ENCODE measurements at regions not wholly inside any gene's neighbourhood (a gene's known extent, or its start where the extent isn't known, plus 50 kb on each side); places are given as distances from the start of the nearest gene placed in this dataset.

- no TSS peak for BruUV-seq (replicated peaks)
- H3K4me1 ChIP-seq (ENCODE audit: insufficient read depth, low read length), result no peaks in the 10 kb centered on the region
- intact Hi-C loops (cut with micrococcal nuclease; ENCODE audit: unreplicated experiment), result no loop called here
- H3K9ac ChIP-seq (ENCODE audit: insufficient read depth, low read depth, low read length), result no peak overlapping the region
- no peak overlapping the region for H3K27ac ChIP-seq (ENCODE audit: extremely low read length, insufficient read depth, low read length)
- H3K9me3 ChIP-seq (ENCODE audit: low read length), result no peaks in the 10 kb centered on the region
- 1% methylated on average over 4 of the region's 4 CpGs for WGBS (ENCODE audit: low lambda C conversion rate)
- FAIRE-seq, result no peak
- H4K20me1 ChIP-seq (ENCODE audit: insufficient read depth, low read length), result no peaks in the 10 kb centered on the region
- no peaks in the 10 kb centered on the region for H3K79me2 ChIP-seq (ENCODE audit: insufficient read depth, low read length)
- no peak for ATAC-seq
- no peak overlapping the region for H2AFZ ChIP-seq (ENCODE audit: low read length)
- no peaks in the 10 kb centered on the region for H3K27me3 ChIP-seq (ENCODE audit: control insufficient read depth in 1 of 2, insufficient read depth in 2 of 2, low read length in 2 of 2)
- no peaks in the 10 kb centered on the region for H3K36me3 ChIP-seq (replicated peaks in 1 of 2; ENCODE audit: control insufficient read depth in 1 of 2, insufficient read depth in 2 of 2, low read length in 2 of 2)
- TF ChIP-seq MAFF (IDR thresholded peaks at IDR 0.05; ENCODE audit: low read depth, low read length) (peak; percentile 40; the same call in 1 of the 2 replicates), RNF219 (CRISPR knock-in tag; IDR thresholded peaks at IDR 0.05) (no peak), HOMEZ (CRISPR knock-in tag; IDR thresholded peaks at IDR 0.05; ENCODE audit: low read depth) (no peak), ZNF598 (CRISPR knock-in tag; IDR thresholded peaks at IDR 0.05; ENCODE audit: borderline replicate concordance) (no peak), MAFK (conservative IDR thresholded peaks at IDR 0.05 in 1 of 2, IDR thresholded peaks at IDR 0.05 in 1 of 2; ENCODE audit: low read length in 2 of 2) (peak; percentile 21 to 70; a peak in 2 of 4 replicates)
- ChIA-PET CTCF (ENCODE audit: low intra/inter-chr PET ratio, low total read pairs) (no interaction called here), POLR2A (no interaction called here)
- DNase-seq (ENCODE audit: low spot score), result no peak
- H3K4me2 ChIP-seq (ENCODE audit: low read depth, low read length), result no peak overlapping the region
- in situ Hi-C loops (cut with HindIII; ENCODE audit: extremely low pct_ligation_motif_present, low pct_unique_long_range_greater_than_20kb), result no loop called here
- H3K4me3 ChIP-seq (replicated peaks in 1 of 3; ENCODE audit: insufficient read depth in 1 of 3, low read depth in 2 of 3, low read length in 3 of 3), result no peak overlapping the region
These were observed 477.5 kb upstream of the MPDZ start for GRCh38 chr9:13756943-13757342.

- Histone ChIP-seq H3K36me3 (replicated peaks in 1 of 2; ENCODE audit: control insufficient read depth in 1 of 2, insufficient read depth in 2 of 2, low read length in 2 of 2) (no peaks in the 10 kb centered on the region), H3K4me1 (ENCODE audit: insufficient read depth, low read length) (no peaks in the 10 kb centered on the region), H3K9me3 (ENCODE audit: low read length) (no peaks in the 10 kb centered on the region), H3K27me3 (ENCODE audit: control insufficient read depth in 1 of 2, insufficient read depth in 2 of 2, low read length in 2 of 2) (no peaks in the 10 kb centered on the region), H3K79me2 (ENCODE audit: insufficient read depth, low read length) (no peaks in the 10 kb centered on the region), H4K20me1 (ENCODE audit: insufficient read depth, low read length) (no peaks in the 10 kb centered on the region), H3K4me3 (replicated peaks in 1 of 3; ENCODE audit: insufficient read depth in 1 of 3, low read depth in 2 of 3, low read length in 3 of 3) (no peak overlapping the region), H3K9ac (ENCODE audit: insufficient read depth, low read depth, low read length) (no peak overlapping the region), H2AFZ (ENCODE audit: low read length) (no peak overlapping the region), H3K4me2 (ENCODE audit: low read depth, low read length) (no peak overlapping the region), H3K27ac (ENCODE audit: extremely low read length, insufficient read depth, low read length) (no peak overlapping the region)
- POLR2A ChIA-PET, result no interaction called here
- FAIRE-seq, result no peak
- DNase-seq (ENCODE audit: low spot score), result no peak
- no peak for ATAC-seq
- 71% methylated on average over 1 of the region's 1 CpG for WGBS (ENCODE audit: low lambda C conversion rate)
- BruUV-seq (replicated peaks), result no TSS peak
- CTCF ChIA-PET (ENCODE audit: low intra/inter-chr PET ratio, low total read pairs), result no interaction called here
- intact Hi-C loops (cut with micrococcal nuclease; ENCODE audit: unreplicated experiment) (no loop called here), in situ Hi-C loops (cut with HindIII; ENCODE audit: extremely low pct_ligation_motif_present, low pct_unique_long_range_greater_than_20kb) (no loop called here)
- TF ChIP-seq ZNF704 (CRISPR knock-in tag; IDR thresholded peaks at IDR 0.05; ENCODE audit: borderline replicate concordance) (no peak), ZMYM3 (CRISPR knock-in tag; IDR thresholded peaks at IDR 0.05) (no peak), CEBPG (CRISPR knock-in tag; IDR thresholded peaks at IDR 0.05) (no peak), DPF2 (CRISPR knock-in tag; IDR thresholded peaks at IDR 0.05; ENCODE audit: borderline replicate concordance, low read depth) (no peak), HMG20A (CRISPR knock-in tag; IDR thresholded peaks at IDR 0.05; ENCODE audit: borderline replicate concordance) (no peak), ZNF331 (CRISPR knock-in tag; IDR thresholded peaks at IDR 0.05) (no peak), SRSF4 (IDR thresholded peaks at IDR 0.05; ENCODE audit: low read depth, low read length, poor library complexity, severe bottlenecking) (no peak), SIN3A (IDR thresholded peaks at IDR 0.05; ENCODE audit: borderline replicate concordance, low read depth, low read length) (no peak), ZNF138 (CRISPR knock-in tag; IDR thresholded peaks at IDR 0.05; ENCODE audit: low read depth) (no peak), FOXJ3 (CRISPR knock-in tag; IDR thresholded peaks at IDR 0.05; ENCODE audit: borderline replicate concordance) (no peak), BCL6 (CRISPR knock-in tag; IDR thresholded peaks at IDR 0.05) (no peak)
These were observed 476.1 kb upstream of the MPDZ start for GRCh38 chr9:13755551-13755950.
